ENCODE measurements at regions not wholly inside any gene's neighbourhood (a gene's known extent, or its start where the extent isn't known, plus 50 kb on each side); places are given as distances from the start of the nearest gene placed in this dataset.

- no peak for ATAC-seq (ENCODE audit: low FRiP score)
- TF ChIP-seq, protein P1, sequence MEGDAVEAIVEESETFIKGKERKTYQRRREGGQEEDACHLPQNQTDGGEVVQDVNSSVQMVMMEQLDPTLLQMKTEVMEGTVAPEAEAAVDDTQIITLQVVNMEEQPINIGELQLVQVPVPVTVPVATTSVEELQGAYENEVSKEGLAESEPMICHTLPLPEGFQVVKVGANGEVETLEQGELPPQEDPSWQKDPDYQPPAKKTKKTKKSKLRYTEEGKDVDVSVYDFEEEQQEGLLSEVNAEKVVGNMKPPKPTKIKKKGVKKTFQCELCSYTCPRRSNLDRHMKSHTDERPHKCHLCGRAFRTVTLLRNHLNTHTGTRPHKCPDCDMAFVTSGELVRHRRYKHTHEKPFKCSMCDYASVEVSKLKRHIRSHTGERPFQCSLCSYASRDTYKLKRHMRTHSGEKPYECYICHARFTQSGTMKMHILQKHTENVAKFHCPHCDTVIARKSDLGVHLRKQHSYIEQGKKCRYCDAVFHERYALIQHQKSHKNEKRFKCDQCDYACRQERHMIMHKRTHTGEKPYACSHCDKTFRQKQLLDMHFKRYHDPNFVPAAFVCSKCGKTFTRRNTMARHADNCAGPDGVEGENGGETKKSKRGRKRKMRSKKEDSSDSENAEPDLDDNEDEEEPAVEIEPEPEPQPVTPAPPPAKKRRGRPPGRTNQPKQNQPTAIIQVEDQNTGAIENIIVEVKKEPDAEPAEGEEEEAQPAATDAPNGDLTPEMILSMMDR (IDR thresholded peaks at IDR 0.05) = no peak
- no peak for DNase-seq (ENCODE audit: low spot score)
These were observed 680.2 kb downstream of the CCSER2 start for GRCh38 chr10:85008488-85009184.

DNA sequence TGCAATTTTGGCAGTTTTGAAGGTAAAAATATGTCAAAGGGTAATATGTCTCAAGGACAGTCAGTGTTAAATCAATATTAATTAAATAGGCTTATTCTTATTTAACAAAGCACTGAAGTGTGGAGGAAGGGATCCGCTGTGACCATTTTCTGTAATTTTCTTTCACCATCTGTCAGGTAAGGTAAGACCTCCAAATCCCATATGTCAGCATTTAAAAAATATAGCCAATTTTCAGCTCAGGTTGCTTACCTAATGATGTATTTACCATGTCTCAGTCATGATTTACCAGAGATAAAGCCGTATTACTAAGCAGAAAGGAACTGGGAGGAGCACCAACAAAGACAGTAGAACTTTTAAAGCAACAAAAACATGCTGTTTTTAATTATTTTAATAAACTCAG, 683.9 kb downstream of the CCSER2 start:
- TF ChIP-seq, protein P1 (IDR thresholded peaks at IDR 0.05) = no peak
- no peak for DNase-seq (ENCODE audit: low spot score)
- no peak for ATAC-seq (ENCODE audit: low FRiP score)

- no peak for ATAC-seq (ENCODE audit: low FRiP score)
- TF ChIP-seq, protein P1 (IDR thresholded peaks at IDR 0.05) = no peak
- no peak for DNase-seq (ENCODE audit: low spot score)
These were observed 698.6 kb downstream of the CCSER2 start for GRCh38 chr10:85026878-85027467.

GRCh38 chr10:85032981-85033380, 704.6 kb downstream of the CCSER2 start:
- ATAC-seq (ENCODE audit: low FRiP score) = no peak
- TF ChIP-seq, protein P1 (IDR thresholded peaks at IDR 0.05) = no peak

GRCh38 chr10:85036661-85037060, 708.3 kb downstream of the CCSER2 start:
- TF ChIP-seq, protein P1 (IDR thresholded peaks at IDR 0.05) = no peak
- ATAC-seq (ENCODE audit: low FRiP score) = no peak
- no peak for DNase-seq (ENCODE audit: low spot score)

More at GRCh38 chr10:85032981-85033380, 704.6 kb downstream of the CCSER2 start:
- no peak for DNase-seq (ENCODE audit: low spot score)

GRCh38 chr10:85039311-85039710, 710.9 kb downstream of the CCSER2 start:
- DNase-seq (ENCODE audit: low spot score) = no peak
- TF ChIP-seq, protein P1 (IDR thresholded peaks at IDR 0.05) = no peak
- no peak for ATAC-seq (ENCODE audit: low FRiP score)

DNA sequence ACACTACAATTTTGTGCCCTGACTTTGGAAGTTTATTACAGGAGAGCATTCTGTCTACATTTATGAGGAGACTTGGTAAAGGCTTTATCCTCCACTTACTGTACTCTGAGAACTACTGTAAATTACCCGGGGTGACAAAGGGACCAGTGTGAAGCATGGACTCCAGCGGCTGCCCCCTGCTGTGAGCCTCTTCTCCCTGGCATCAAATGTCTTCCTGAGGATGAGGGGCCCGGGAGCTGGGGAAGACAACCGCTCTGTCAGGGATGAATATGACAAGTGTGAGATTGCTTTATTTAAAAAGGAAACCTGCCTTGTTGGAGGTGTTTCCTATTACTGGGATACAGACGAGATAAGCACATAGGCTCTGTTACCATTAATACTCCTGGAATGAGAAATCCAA, 714.8 kb downstream of the CCSER2 start:
- TF ChIP-seq, protein P1 (IDR thresholded peaks at IDR 0.05) = no peak
- no peak for ATAC-seq (ENCODE audit: low FRiP score)
- no peak for DNase-seq (ENCODE audit: low spot score)
